Erythroblast (primary cell): ENCODE measurements at regions not wholly inside any gene's neighbourhood (a gene's known extent, or its start where the extent isn't known, plus 50 kb on each side); places are given as distances from the start of the nearest gene placed in this dataset.

ENCODE experiments used
- DNase-seq, 2 experiments: peaks; one replicate each; lab custom pipeline; 2025; lab: John Stamatoyannopoulos, UW
- GATA1 ChIP-seq: IDR thresholded peaks from 2 replicates; pipeline ENCODE4 v1.6.1; 2011; ENCODE audit warnings: low read depth, mild to moderate bottlenecking, control low read depth, low read length, moderate library complexity
- POLR2A ChIP-seq: IDR thresholded peaks from 2 replicates; pipeline ENCODE4 v1.6.1; 2011; ENCODE audit warnings: mild to moderate bottlenecking, low read length

DNA sequence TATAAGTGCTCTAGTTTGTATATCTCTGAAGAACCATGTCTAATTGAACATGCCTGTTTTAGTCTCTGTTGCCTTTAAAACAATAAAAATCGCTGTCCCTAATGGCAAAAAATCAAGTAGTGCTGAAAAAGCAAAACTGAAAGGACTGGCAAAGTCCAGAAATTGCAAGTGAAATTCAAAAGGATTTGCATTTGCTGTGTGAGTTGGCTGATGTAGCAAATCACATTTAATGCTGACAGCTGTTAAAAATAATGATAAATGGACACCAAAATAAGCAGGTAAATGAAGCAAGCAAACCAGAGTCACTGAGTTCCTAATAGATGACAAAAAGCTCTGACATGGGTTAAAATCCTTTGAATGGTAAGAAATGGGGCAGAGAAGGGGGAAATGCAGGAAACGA is 874.1 kb downstream of the GRM8 start:
- no peak for DNase-seq
- no peak for TF ChIP-seq POLR2A

DNA sequence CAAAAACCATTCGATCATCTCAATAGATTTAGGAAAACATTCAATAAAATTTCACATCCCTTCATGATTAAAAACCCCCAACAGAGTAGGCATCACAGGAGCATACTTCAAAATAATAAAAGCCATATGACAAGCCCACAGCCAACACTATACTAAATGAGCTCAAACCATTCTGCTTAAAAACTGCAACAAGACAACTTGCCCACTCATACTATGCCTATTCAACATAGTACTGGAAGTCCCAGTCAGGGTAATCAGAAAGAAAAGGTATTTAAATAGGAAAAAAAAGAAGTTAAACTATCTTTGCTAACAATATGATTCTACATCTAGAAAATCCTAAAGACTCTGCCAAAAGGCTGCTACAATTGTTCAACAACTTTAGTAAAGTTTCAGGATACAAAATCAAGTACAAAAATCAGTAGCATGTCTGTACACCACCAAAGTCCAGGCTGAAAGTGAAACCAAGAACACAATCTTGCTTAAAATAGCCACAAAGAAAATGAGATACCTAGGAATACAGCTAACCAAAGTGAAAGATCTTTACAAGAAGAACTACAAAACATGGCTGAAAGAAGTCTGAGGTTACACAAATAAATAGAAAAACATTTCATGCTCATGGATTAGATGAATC is 882.6 kb downstream of the GRM8 start:
- no peak for DNase-seq
- TF ChIP-seq GATA1 (no peak), POLR2A (no peak)

DNA sequence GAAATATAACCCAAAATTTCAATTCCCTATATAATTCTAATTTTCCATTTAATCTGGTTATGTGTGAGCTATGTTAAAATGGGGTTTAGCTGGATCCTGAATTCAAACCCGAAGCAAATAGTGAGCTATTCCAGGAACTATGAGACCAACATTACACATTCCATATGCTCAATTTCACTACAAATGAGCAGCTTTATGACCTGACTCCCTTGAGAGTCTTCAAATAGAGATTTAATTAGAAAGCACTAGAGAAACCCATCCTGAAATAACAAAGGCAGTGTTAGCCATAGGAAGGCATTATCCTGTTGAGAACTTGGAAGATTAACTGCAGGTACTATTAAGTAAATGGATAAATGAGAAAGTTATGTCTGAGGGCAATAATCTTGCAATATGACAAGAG is 890.0 kb downstream of the GRM8 start:
- DNase-seq = no peak
- TF ChIP-seq POLR2A (no peak), GATA1 (no peak)

DNA sequence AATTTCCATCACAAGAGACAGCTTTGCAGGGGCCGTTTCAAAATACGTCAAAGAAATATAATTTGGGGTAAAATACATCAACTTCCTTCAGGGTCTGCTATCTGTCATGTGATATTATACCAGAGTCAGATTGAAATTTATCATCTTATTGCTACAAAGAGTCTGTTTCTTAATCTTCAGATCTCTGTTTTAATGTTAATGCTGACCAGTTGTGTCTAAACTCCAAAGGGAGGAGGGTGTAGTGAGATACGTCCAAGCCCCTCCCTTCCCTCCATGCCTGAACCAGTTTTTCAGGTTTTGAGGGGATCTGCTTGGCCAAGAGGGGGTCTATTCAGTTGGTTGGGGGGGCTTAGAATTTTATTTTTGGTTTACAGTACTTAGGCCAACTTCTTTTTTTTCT is 891.6 kb downstream of the GRM8 start:
- TF ChIP-seq GATA1 (no peak), POLR2A (no peak)
- DNase-seq = no peak

DNA sequence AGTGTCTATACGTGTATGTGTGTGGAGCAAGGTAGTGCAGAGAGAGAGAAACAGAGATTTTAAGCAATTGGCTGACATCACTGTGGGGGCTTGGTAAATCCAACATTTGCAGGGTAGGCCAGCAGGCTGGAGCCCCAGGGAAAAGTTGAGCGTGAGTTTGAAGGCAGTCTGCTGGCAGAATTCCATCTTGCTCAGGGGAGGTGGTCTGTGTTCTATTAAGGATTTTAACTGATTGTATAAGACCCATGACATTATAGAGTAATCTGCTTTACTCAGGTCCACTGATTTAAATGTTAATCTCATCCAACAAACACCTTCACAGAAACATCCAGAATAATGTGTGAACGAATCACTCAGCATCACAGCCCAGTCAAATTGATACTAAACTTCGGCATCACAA is 912.9 kb downstream of the GRM8 start:
- no peak for DNase-seq
- TF ChIP-seq GATA1 (no peak), POLR2A (no peak)

DNA sequence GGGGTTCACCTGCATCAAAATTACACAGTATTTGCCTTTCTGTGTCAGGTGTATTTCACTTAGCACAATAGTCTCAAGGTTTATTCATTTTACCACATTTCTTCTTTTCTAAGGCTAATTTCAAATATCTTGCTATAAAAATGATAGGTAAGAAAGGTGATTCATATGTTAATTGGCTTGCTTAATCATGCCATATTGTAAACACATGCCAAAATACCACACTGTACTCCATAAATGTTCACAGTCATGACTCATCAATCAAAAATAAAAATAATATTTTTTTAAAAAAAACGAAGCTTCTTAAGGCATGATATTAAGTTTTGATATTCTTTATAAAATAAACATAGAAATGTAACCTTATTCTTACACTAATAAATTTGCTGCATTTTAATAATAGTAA is 947.1 kb downstream of the GRM8 start:
- DNase-seq = no peak
- TF ChIP-seq POLR2A = no peak
- TF ChIP-seq GATA1 = no peak

DNA sequence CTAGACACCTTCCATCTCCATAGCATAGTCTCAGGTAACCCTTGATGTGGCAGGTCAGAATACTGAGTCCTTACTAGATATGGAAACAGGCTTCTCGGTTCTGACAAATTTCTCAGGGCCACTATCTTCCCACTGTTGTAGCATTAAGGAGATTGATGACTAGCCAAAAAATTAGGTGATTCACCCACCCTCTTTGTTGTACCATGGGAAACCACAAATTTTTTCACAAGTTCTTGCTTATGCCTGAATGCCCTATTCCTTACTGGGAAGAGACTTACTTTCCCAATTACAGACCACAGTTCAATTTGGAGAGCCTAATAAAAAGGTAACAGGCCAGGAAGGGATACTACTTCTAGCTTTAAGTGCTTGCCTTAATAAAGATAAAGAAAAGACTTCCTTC is 948.8 kb downstream of the GRM8 start:
- TF ChIP-seq GATA1 = no peak
- no peak for TF ChIP-seq POLR2A
- DNase-seq = no peak

DNA sequence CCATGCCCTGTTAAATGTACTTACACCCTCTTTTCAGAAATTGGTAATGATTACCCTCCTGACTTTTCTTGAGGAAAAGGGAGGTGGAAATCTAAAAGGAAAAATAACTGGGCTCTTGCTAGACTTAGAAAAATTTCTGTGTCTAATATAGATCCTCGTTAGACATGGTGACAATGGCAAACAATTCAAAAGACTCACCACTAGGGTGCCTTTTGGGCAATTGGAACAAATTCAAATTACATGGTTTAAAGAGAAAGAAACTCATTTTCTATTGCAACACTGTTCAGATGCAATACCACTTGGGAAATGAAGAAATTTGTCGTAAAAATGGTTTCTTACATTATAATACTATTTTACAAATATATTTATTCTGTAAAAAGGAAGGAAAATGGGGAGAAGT is 950.1 kb downstream of the GRM8 start:
- DNase-seq = no peak
- TF ChIP-seq GATA1 = no peak
- no peak for TF ChIP-seq POLR2A

DNA sequence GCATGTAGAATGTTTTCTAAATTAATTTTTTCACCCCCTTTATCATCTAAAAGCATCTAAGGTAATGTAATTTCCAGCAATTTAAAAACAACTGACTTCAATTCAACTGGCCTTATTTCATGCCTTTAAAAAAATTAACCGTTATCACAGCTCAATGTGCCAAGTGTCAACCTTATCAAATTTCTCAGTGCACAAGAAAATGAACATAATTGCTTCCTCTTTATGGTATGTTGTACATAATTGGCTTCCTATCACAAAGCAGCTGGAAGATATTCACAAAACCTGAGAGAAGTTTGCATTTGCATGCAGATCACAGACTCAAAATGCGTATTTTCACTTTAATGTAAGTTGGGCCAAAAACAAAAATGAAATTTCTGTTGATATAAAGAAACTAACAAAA is 966.4 kb downstream of the GRM8 start:
- no peak for DNase-seq
- no peak for TF ChIP-seq GATA1
- TF ChIP-seq POLR2A = no peak

DNA sequence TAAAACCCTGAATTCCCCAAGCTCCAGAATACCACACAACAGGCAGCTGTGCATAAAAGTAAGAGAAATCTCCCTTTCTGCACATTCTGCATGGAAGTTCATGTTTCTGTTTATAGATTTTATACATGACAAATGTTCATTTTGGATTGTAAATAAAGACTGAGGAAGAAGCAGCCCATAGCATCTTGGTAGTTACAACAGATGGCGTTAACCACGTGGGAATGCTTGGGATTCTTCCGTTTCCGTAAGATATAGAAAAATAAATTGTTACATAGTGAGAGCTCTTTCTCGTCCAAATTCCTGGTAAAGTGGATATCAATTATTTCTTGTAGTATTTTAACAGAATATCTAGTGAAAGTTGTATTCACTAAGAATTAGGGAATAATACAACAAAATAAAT is 1016.5 kb downstream of the GRM8 start:
- no peak for DNase-seq
- no peak for TF ChIP-seq POLR2A
- TF ChIP-seq GATA1 = no peak

DNA sequence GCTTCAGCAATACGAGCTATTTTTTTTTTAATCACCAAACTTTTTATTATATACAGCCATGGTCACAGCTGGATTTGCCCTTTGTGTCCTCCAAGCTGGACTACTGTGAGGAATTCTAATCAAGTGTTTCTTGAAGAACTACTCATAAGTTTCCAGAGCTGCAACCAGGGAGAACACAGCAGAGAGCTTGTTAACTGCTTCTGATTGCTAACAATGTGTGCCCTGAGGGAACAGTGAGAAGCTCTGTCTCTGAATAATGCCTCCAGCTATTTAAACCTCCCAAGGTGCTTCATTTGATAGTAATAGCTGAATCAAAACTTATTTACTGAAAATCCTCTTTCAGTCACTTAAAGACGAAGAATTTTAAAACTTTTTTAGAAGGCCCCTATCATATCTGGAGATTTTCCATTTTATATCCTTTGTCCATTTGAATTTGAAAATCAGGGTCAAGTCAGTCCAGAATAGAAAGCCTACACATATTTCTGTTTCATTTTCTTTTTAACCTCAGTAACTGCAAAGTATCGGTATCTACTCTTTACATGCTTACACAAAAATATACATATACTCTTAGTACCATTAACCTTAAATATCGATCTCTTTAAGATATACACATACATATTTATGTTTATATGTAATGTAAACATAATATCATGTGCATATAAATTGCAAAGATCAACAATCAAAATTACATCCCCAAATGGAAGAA is 1024.2 kb downstream of the GRM8 start:
- TF ChIP-seq POLR2A (no peak), GATA1 (no peak)
- no peak for DNase-seq

DNA sequence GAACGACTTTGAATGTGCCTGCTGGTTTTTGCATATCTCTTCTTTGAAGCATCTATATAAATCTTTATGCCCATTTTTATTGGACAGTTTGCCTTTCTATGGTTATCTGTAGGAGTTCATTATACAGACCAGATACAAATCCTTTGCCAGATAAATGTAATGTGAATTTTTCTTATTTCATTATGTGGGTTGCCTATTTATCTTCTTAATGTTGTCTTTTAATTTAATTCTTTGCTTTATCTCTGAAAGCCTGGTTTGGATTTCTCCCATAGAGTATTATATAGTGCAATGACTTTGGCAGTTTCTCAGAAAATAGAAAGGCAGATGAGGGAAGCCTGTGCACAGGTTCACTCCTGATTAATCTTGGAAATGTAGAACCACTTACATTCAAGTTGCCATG is 1025.1 kb downstream of the GRM8 start:
- no peak for TF ChIP-seq POLR2A
- TF ChIP-seq GATA1 = no peak
- no peak for DNase-seq

DNA sequence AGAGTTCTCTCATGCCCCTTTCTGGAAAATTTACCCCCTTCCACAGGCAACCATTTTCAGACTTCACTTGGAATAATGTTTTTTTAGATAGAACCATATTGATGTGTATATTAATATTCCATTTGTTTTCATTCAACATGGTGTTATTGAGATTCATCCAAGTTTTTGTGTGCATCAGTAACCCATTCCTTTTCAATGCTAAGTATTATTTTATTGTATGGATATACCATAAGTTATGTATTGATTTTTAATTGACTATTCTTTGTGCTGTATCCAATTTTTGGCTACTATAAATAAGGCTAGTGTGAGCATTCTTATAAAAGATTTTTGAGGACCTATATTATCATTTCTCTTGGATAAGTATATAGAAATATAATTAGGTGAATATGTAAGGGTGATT is 1025.7 kb downstream of the GRM8 start:
- no peak for TF ChIP-seq POLR2A
- no peak for TF ChIP-seq GATA1
- no peak for DNase-seq

DNA sequence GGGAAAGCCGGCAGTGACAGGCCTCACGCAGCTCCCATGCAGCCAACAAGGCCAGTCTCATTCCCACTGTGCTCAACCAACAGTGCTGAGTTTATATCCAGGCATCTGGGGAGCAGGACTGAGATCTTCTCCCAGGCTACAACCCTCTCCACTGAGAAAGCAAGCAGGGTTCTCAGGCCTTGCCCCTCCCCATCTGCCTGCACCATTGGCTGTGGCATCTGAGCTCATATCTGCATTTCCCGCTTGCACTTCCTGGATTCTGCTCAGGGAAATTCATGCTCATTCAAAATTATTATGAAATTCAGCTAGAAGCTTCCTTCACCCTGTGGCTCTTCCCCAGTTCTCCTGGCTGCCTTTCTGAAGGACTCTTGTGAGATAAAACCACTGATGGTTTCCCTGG is 1029.0 kb downstream of the GRM8 start:
- DNase-seq = no peak
- TF ChIP-seq GATA1 (no peak), POLR2A (no peak)

DNA sequence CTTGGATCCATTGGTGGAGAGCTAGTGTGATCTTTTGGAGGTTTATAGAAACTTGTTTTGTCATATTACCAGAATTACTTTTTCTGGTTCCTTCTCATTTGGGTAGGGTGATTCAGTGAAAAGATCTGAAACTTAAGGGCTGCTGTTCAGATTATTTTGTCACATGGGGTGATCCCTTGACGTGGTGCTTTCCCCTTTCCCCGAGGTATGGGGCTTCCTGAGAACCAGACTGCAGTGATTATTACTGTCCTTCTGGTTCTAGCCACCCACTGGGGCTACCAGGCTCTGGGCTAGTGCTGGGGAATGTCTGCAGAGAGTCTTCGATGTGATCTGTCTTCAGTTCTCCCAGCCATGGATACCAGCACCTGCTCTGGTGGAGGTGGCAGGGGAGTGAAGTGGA is 1030.0 kb downstream of the GRM8 start:
- DNase-seq = no peak
- TF ChIP-seq GATA1 (no peak), POLR2A (no peak)

DNA sequence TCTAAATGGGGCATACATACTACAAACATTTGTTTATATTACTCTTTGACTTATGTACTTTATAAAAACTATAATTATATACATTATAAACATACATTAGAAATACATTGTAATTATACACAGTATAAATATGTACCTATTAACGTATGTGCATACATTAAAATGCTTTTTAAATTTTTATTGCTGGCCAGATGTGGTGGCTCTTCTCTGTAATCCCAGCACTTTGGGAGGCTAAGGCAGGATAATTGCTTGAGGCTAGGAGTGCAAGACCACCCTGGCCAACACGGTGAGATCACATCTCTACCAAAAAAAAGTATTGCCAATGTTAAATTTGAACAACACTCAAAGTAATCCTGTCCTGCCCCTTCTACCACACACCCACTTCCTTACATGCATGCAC is 1037.0 kb downstream of the GRM8 start:
- no peak for TF ChIP-seq POLR2A
- no peak for TF ChIP-seq GATA1
- DNase-seq = no peak
